NK-92 treated with Interleukin-12 subunit alpha and Interleukin-12 subunit beta, amount 100 ng/mL, for 24 hours (cell line): ENCODE measurements at regions not wholly inside any gene's neighbourhood (a gene's known extent, or its start where the extent isn't known, plus 50 kb on each side); places are given as distances from the start of the nearest gene placed in this dataset.
"Not testable (repeated sequence)": the region's sequence is repeated elsewhere in the genome, so short reads cannot be mapped to it uniquely, and the experiment has no call there.

ENCODE experiments used
- DNase-seq: peaks from one replicate; lab custom pipeline; 2025; lab: John Stamatoyannopoulos, UW

GRCh38 chr13:54004026-54004699 lies 975.5 kb downstream of the OLFM4 start:
- no peak for DNase-seq

DNA sequence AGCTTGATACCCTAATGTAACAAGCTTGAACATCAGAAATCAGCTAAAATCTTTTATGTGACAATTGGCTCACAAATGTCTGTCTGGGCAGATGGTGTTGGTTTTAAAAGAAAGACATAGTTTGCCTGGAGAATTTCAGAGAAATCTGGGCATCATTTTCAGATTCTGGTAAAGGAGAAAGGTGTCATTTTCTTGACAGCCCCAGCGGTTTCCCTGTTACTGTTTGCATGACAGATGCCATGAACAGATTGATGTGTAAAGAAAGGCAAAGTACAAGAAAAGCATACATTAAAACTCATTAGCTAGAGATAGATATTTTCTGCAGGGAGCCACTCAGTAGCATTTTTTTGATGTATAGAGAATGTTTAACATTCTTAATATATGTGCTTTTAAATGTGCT lies 987.9 kb downstream of the OLFM4 start:
- DNase-seq: no peak

DNA sequence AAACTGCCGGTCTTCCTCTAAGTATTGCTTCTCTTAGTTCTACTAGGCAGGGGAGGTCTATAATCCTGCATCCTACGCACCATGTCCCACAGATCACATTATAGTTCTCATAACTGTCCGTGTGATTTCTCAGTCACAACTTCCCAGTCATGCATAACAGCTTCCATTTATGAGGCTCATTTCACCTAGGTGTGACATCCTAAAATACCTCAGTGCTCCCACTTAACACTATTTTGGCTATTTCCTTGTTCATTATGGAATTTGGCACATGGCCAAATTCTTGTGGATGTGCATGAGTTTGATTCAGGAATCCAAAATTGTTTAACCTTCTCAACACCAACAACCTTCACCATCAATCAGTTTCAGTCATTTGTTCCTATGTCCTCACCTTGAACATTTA lies 989.9 kb downstream of the OLFM4 start:
- no peak for DNase-seq

GRCh38 chr13:54029226-54029625 lies 1000.6 kb downstream of the OLFM4 start:
- no peak for DNase-seq

GRCh38 chr13:54029720-54030119 lies 1001.1 kb downstream of the OLFM4 start:
- no peak for DNase-seq

GRCh38 chr13:54033323-54033861 lies 1004.8 kb downstream of the OLFM4 start:
- no peak for DNase-seq

DNA sequence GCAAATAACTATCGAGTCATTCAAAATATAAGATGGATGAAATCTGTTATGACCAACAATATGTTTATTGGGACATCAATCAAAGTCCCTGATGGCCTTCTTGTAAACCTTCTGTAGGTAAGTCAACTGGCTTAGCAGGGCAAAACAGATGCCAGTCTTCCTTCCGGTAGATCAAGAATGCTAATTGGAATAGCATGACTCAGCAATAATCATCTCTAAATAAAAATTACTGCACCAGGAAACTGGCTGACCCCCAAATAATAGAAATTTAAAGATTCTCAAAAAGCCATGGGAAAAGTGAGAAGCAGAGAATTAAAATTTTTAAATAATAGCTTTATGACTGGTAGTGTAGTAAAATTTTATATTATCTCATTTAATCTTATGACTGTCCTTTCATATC lies 1005.4 kb downstream of the OLFM4 start:
- DNase-seq: no peak

GRCh38 chr13:54057416-54057815 lies 1028.8 kb downstream of the OLFM4 start:
- not testable (repeated sequence) for DNase-seq

DNA sequence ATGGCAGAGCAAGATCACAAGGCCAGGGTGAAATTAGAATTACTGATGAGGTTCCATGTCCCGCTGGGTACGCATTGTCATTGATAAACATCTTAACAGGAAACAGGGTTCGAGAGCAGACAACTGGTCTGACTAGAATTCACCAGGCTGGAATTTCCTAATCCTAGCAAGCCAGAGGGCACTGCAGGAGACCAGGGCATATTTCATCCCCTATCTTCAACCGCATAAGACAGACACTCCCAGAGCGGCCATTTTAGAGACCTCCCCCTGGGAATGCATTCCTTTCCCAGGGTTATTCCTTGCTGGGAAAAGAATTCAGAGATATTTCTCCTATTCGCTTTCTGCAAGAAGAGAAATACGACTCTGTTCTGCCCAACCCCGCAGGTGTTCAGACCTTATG lies 1041.3 kb downstream of the OLFM4 start:
- DNase-seq: not testable (repeated sequence)

- no peak for DNase-seq
Measured at GRCh38 chr13:54077569-54077968, 1049.0 kb downstream of the OLFM4 start.

DNA sequence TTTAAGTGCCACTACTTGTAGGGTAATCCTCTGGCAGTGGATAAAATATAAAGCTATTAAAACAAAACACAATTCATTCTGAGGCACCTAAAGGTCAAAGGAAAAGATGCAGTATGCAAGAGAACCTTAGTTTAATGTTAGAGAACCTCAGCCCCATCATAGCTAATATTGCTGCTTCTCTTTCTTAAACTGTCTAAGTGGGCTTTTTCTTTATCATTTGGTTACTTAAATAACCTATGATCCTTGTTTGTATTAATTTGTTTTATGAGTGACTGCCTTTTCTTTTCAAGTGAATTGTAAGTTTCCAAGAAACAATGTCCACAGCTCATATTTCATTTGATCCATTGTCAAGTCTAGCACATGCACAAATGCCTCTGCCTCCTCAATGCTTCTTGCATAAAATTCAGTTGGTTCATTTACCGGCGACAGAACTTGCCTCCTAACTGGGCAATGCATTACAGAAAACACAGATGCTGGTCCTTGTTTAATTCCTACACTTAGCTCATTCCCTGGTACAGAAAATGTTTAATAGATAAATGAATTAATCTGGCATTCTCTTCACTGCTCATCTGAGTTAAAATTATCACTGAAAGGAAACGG lies 1049.8 kb downstream of the OLFM4 start:
- no peak for DNase-seq

DNA sequence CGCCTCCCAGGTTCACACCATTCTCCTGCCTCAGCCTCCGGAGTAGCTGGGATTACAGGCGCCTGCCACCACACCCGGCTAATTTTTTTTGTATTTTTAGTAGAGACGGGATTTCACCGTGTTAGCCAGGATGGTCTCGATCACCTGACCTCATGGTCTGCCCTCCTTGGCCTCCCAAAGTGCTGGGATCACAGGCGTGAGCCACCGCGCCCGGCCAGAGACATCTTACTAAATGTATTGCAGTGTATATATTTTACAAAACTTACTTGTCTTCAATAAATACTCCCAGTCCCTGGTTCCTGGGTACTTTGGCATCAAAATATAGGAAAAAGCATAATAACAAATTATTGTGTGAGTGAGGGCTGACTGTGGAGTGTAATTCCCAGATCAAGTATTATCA lies 1053.7 kb downstream of the OLFM4 start:
- DNase-seq: not testable (repeated sequence)

DNA sequence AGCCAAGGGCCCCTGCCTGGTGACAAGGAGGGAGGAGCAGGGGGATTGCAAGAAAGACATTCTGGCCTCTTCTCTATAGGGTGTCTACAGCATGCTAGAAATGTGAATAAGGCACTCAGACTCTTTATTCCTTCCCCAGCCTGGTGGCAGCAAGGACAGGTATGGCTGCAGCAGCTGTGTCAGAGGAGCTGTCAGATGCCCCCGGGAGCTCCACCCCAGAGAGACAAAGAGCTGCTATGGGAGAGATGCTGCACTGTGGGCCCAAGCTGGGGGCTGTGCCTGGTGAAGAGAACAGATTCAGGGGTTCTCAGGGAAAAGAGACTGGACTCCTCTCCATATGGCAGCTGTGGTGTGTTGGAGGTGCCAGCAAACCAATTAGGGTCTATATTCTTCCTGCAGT lies 1063.3 kb downstream of the OLFM4 start:
- DNase-seq: no peak

- no peak for DNase-seq
Measured at GRCh38 chr13:54092686-54093085, 1064.1 kb downstream of the OLFM4 start.

DNA sequence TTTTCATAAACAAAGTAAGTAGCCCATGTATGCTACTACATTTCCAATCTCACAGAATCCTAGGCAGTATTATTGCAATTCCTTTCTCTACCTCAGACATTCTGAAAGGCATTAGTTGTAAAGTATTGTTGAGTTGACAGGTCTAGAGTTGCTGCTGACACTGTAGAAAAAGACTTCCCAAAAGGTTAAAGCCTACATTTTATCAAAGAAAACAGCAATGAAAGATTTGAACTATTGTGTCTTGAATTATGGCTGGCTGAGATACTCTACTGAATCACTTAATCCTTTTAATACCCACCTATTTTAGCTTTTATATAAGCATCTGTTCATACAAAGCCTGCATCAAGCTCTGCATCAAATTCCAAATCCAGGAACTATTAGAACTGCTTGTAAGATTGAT lies 1082.0 kb downstream of the OLFM4 start:
- DNase-seq: no peak

DNA sequence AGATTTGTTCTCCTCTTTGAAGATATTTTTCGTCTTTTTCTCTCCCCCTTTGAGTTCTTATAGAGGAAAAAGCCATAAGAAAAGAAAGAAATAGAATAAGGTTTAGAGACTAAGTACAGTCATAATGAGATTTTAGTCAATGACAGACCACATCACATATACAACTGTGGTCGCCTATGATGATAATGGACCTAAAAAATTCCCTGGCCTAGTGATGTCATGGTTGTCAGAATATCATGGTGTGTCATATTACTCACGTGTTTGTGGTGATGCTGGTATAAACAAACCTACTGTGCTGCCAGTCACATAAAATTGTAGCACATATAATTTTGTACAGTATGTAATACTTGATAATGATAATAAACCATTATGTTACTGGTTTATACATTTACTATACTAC lies 1096.1 kb downstream of the OLFM4 start:
- no peak for DNase-seq

GRCh38 chr13:54130931-54131330 lies 1102.3 kb downstream of the OLFM4 start:
- not testable (repeated sequence) for DNase-seq

DNA sequence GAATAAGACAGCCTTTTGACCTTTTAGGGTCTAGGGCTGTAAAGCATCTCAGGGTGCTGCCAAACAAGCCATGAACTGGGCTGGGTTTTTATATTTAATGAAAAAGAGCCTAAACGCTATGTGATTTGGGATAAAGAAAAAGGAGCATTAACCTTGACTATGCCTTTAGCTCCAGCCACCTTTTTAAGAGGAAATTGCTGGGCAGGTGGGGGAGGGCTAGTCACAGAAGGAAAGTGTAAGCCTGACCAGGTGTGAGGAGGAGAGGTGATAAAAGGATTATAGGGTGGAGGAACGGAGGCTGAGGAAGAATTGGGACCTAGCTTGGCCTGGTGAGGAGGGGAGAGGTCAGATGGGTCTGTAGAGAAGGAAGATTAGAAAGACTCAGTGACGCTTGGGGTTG lies 1102.8 kb downstream of the OLFM4 start:
- DNase-seq: not testable (repeated sequence)

GRCh38 chr13:54132127-54132526 lies 1103.5 kb downstream of the OLFM4 start:
- not testable (repeated sequence) for DNase-seq

DNA sequence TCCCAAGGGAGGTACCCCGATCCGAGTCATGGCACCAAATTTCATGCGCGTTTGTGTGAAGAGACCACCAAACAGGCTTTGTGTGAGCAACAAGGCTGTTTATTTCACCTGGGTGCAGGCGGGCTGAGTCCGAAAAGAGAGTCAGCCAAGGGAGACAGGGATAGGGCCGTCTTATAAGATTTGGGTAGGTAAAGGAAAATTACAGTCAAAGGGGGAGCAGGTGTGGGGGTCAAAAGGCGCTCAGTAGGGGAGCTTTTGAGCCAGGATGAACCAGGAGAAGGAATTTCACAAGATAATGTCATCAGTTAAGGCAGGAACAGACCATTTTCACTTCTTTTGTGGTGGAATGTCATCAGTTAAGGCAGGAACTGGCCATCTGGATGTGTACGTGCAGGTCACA lies 1104.1 kb downstream of the OLFM4 start:
- DNase-seq: not testable (repeated sequence)

DNA sequence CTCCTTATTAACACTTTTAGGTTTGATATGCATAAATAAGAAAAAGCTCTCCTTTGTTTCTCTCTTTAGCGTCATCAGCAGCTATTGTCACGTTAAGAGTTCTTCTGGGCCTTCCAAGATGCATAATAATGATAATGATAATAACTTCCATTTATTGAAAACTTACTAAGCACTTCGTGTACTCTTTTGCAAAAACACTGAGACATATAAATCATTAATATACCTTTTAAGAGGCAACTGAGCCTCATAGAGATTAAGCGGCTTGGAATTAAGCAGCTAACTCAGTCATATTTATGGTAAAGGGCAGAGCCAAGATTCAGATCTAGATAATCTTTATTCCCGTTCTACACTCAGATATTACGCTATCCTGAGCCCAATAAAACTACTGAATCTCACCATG lies 1105.1 kb downstream of the OLFM4 start:
- DNase-seq: no peak

- no peak for DNase-seq
Measured at GRCh38 chr13:54144828-54145227, 1116.2 kb downstream of the OLFM4 start.

DNA sequence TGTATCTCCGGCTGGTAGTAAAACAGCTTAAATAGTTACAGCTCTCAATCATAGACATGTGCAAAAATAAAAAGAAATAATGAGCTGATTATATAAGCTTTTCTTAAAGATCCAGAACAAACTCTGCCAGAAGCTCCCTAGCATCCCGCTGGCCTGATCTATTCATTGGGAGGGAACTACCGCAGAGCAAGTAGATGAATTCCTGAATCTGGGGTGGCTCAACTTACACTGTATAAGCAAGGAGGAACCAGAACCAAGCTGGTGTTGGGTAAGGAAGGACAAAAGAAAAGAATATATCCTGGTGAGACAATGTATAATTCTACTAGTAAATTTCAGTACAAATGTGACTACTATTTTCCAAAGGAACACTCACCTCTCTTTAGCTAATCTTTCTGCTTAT lies 1122.2 kb downstream of the OLFM4 start:
- DNase-seq: no peak

GRCh38 chr13:54162069-54162468 lies 1133.5 kb downstream of the OLFM4 start:
- DNase-seq: no peak
